Smooth muscle cell (in vitro differentiated cells): ENCODE measurements at regions not wholly inside any gene's neighbourhood (a gene's known extent, or its start where the extent isn't known, plus 50 kb on each side); places are given as distances from the start of the nearest gene placed in this dataset.

Experiments used
- DNase-seq: peaks from one replicate; lab custom pipeline; 2025; ENCODE audit not compliant: unreplicated experiment; lab: John Stamatoyannopoulos, UW
- H2AFZ ChIP-seq: fragments of 200-600 bp; sonication (generic); 2 replicates; pipeline ENCODE4 v1.6.0; 2016; ENCODE audit warnings: antibody characterized with exemption, low read depth, mild to moderate bottlenecking
- H3F3A ChIP-seq: fragments of 200-600 bp; sonication (generic); 2 replicates; pipeline ENCODE4 v1.6.0; 2017; ENCODE audit warnings: antibody characterized with exemption, low read depth
- H3K27ac ChIP-seq: fragments of 200-600 bp; sonication (generic); 2 replicates; pipeline ENCODE4 v1.5.1; 2016; ENCODE audit warnings: low read depth, mild to moderate bottlenecking
- H3K27me3 ChIP-seq: fragments of 200-600 bp; sonication (generic); 2 replicates; pipeline ENCODE4 v1.6.1; 2016; ENCODE audit warnings: low read depth, mild to moderate bottlenecking
- H3K36me3 ChIP-seq: fragments of 200-600 bp; sonication (generic); 2 replicates; pipeline ENCODE4 v1.5.1; 2016; ENCODE audit warnings: low read depth
- H3K4me1 ChIP-seq: fragments of 200-600 bp; sonication (generic); 2 replicates; pipeline ENCODE4 v1.5.1; 2016; ENCODE audit warnings: low read depth
- H3K4me2 ChIP-seq: fragments of 200-600 bp; sonication (generic); 2 replicates; pipeline ENCODE4 v1.6.0; 2016; ENCODE audit warnings: mild to moderate bottlenecking
- H3K4me3 ChIP-seq: fragments of 200-600 bp; sonication (generic); 2 replicates; pipeline ENCODE4 v1.5.1; 2016; ENCODE audit warnings: mild to moderate bottlenecking
- H3K79me2 ChIP-seq: fragments of 200-600 bp; sonication (generic); 2 replicates; pipeline ENCODE4 v1.6.0; 2016; ENCODE audit warnings: low read depth, mild to moderate bottlenecking
- H3K9ac ChIP-seq: fragments of 200-600 bp; sonication (generic); 2 replicates; pipeline ENCODE4 v1.6.0; 2016; ENCODE audit warnings: low read depth
- H3K9me3 ChIP-seq: fragments of 200-600 bp; sonication (generic); replicated peaks from 2 replicates; pipeline ENCODE4 v1.5.1; 2016; ENCODE audit warnings: low read depth
- H4K20me1 ChIP-seq: fragments of 200-600 bp; sonication (generic); 2 replicates; pipeline ENCODE4 v1.6.0; 2016; ENCODE audit warnings: low read depth
- CTCF ChIP-seq: fragments of 200-600 bp; sonication (generic); IDR thresholded peaks from 2 replicates; pipeline ENCODE4 v1.5.1; 2017; ENCODE audit warnings: borderline replicate concordance, mild to moderate bottlenecking, antibody characterized with exemption; ENCODE audit not compliant: insufficient read depth, poor library complexity, severe bottlenecking
- WGBS: methylation state at CpG from one replicate; pipeline ENCODE4 v1.1.7; 2016; ENCODE audit warnings: low lambda C conversion rate; 5-methylcytosine and 5-hydroxymethylcytosine counted together

- Histone ChIP-seq H4K20me1 (no peaks in the 10 kb centered on the region), H3K9me3 (no peaks in the 10 kb centered on the region), H3K36me3 (no peaks in the 10 kb centered on the region), H3K4me1 (no peaks in the 10 kb centered on the region), H3K4me2 (no peak overlapping the region), H3K27me3 (no peaks in the 10 kb centered on the region), H3F3A (no peaks in the 10 kb centered on the region), H3K27ac (no peak overlapping the region), H3K79me2 (no peaks in the 10 kb centered on the region), H3K4me3 (no peak overlapping the region), H3K9ac (no peak overlapping the region), H2AFZ (no peak overlapping the region)
- no peak for DNase-seq
- 72% methylated on average over 3 of the region's 3 CpGs for WGBS
- TF ChIP-seq CTCF: no peak
Observed at GRCh38 chr1:55552636-55553035, 337.5 kb upstream of the USP24 start.

- no peaks in the 10 kb centered on the region for H3K36me3 ChIP-seq
- no peaks in the 10 kb centered on the region for H3K27me3 ChIP-seq
- no peaks in the 10 kb centered on the region for H3K79me2 ChIP-seq
- no peaks in the 10 kb centered on the region for H3F3A ChIP-seq
- WGBS: 64% methylated on average over 6 of the region's 6 CpGs
- no peaks in the 10 kb centered on the region for H3K9me3 ChIP-seq
- H3K4me2 ChIP-seq: no peak overlapping the region
- no peak for DNase-seq
- H3K27ac ChIP-seq: no peak overlapping the region
- TF ChIP-seq CTCF: no peak
- H2AFZ ChIP-seq: no peak overlapping the region
- H3K4me3 ChIP-seq: no peak overlapping the region
- no peak overlapping the region for H3K9ac ChIP-seq
- H4K20me1 ChIP-seq: no peaks in the 10 kb centered on the region
- H3K4me1 ChIP-seq: no peaks in the 10 kb centered on the region
Observed at GRCh38 chr1:55547405-55547804, 332.2 kb upstream of the USP24 start.

- H3K9ac ChIP-seq: no peak overlapping the region
- H2AFZ ChIP-seq: no peak overlapping the region
- 96% methylated on average over 1 of the region's 1 CpG for WGBS
- H3K9me3 ChIP-seq: no peaks in the 10 kb centered on the region
- no peaks in the 10 kb centered on the region for H3K27me3 ChIP-seq
- H4K20me1 ChIP-seq: no peaks in the 10 kb centered on the region
- H3K79me2 ChIP-seq: no peaks in the 10 kb centered on the region
- H3K4me3 ChIP-seq: no peak overlapping the region
- no peak for TF ChIP-seq CTCF
- DNase-seq: no peak
- no peak overlapping the region for H3K27ac ChIP-seq
- no peak overlapping the region for H3K4me2 ChIP-seq
- H3K4me1 ChIP-seq: no peaks in the 10 kb centered on the region
- no peaks in the 10 kb centered on the region for H3F3A ChIP-seq
- H3K36me3 ChIP-seq: no peaks in the 10 kb centered on the region
Observed at GRCh38 chr1:55546553-55546952, 331.4 kb upstream of the USP24 start.

GRCh38 chr1:55544826-55545225 lies 329.7 kb upstream of the USP24 start:
- H4K20me1 ChIP-seq: no peaks in the 10 kb centered on the region
- no peak for TF ChIP-seq CTCF
- H3K4me3 ChIP-seq: no peak overlapping the region
- WGBS: 88% methylated on average over 3 of the region's 3 CpGs
- no peaks in the 10 kb centered on the region for H3K9me3 ChIP-seq
- H3K27ac ChIP-seq: no peak overlapping the region
- no peaks in the 10 kb centered on the region for H3K4me1 ChIP-seq
- no peaks in the 10 kb centered on the region for H3K79me2 ChIP-seq
- no peaks in the 10 kb centered on the region for H3K36me3 ChIP-seq
- no peaks in the 10 kb centered on the region for H3F3A ChIP-seq
- H2AFZ ChIP-seq: no peak overlapping the region
- H3K27me3 ChIP-seq: no peaks in the 10 kb centered on the region
- H3K9ac ChIP-seq: no peak overlapping the region
- DNase-seq: no peak
- H3K4me2 ChIP-seq: no peak overlapping the region
